DMS 273 (cell line): ENCODE measurements at regions not wholly inside any gene's neighbourhood (a gene's known extent, or its start where the extent isn't known, plus 50 kb on each side); places are given as distances from the start of the nearest gene placed in this dataset.

Experiments
- DNase-seq: peaks from one replicate; lab custom pipeline; 2025; ENCODE audit not compliant: unreplicated experiment; lab: John Stamatoyannopoulos, UW

GRCh38 chr13:22082437-22083100 is 411.7 kb downstream of the FGF9 start:
- no peak for DNase-seq

DNA sequence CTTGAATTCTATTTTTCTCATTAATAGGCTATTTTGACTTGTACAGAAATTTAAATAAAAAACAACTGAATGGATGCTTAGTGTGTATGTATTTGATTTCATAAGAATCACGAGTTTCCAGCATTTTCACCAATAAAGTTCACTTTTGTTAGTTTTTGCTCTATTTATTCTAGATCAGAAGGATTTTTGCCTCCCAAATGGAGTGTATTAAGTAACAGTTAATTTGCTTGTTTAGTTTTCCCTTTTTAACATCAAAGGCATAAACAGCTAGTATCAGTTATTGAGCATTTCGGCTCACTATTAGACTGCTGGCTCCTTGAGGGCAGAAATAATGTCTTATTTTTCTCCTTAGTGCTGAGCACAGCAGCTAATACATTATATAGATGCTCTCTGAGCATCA is 414.1 kb downstream of the FGF9 start:
- no peak for DNase-seq

DNA sequence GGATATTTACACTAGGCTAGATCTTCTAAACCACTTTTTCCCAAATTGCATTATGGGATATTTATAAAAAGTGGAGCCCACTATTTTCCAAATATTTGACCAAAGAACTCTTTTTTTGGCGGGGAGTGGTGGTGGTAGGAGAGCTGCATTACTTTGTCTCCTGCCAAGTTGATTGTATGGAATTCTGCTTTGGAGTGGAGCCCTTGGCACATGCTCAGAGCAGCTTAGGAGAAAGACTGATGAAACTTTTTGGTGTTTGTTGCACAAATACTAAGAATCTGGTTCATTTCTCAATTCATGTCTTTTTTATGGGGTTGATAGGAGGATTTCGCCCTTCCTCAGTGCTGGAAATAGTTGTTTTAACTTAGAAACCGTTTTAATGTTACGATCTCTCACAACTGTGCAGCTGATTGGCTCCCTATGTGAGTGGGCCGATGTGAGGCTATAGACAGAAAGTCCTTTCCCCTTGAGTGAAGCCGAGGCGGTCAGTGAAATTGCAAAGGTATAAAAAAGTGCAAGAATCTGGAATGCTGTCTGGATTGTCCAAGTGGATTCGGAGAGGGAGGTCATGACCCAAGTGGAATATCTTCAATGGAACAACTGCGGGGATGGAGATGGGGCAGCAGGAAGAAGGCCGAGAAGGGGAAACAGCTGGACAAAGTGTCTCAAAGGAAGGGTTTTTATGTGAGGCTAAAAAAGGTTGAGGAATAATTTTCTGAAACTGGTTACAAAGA is 415.9 kb downstream of the FGF9 start:
- no peak for DNase-seq

DNA sequence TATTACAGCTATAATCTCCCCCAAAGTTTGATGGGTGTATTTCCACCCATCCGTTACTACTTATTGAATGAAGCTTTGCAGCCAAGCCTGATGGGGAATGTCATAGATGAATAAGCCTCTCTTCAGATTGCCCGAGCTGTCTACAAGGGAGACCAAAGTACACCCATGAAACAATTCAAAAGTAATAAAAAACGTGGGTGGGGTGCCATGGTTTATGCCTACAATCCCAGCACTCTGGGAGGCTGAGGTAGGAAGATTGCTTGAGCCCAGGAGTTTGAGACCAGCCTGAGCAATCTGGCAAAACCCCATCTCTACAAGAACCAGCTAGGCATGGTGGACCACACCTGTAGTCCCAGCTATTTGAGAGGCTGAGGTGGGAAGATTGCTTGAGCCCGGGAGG is 419.2 kb downstream of the FGF9 start:
- DNase-seq = no peak

DNA sequence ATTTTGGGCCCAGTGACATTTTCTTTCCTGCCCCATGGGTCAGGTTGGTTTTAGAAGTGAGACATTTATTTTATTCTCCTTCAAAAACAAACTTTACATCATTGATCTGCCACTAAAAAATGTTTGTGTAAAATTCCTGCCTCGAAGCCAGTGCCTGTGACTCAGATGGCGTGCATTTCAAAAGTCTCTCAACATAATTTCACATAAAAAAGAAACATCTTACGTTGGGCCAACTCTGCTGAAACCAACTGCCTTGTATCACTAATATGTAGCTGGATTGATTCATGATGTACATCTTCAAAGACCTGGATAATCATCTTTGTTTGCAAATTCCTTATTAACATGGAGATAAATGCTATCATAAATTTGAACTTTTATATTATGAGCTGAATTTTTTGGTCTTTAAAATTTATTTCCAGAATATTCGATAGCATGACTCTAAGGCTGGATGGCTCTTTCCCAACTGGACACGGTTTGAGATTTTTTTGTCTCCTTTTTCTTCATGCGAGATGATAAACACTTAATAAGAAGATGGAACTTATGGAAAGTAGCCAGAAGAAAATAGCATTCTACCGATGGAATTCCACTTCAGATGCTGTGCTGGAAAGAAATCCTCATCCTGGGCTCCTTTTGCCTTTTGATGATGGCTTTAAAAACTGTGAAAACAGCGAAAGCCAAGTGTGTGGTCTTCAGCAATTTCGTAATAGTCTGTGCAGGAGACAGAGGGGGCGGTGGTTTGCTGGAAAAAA is 420.5 kb downstream of the FGF9 start:
- no peak for DNase-seq

- no peak for DNase-seq
These were observed 421.1 kb downstream of the FGF9 start for GRCh38 chr13:22091971-22092300.

GRCh38 chr13:22092791-22093560 is 422.1 kb downstream of the FGF9 start:
- DNase-seq = no peak

GRCh38 chr13:22095794-22096193 is 424.9 kb downstream of the FGF9 start:
- DNase-seq = no peak

GRCh38 chr13:22099585-22099984 is 428.7 kb downstream of the FGF9 start:
- no peak for DNase-seq

DNA sequence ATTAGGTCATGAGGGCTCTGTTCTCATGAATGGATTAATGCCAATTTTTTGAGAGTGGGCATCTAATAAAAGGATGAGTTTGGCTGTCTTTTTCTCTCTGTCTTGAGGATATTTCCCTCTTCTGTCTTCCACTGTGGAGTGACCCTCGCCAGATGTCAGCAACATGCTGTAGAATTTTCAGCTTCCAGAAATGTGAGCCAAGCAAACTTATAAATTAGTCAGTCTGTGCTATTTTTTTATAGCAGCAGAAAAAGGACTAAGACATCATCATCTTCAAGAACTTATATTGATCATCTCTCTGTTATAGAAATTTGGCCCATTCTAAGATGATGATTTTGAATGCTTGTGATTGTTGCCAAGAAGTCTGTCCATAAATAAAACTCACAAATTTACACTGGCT is 431.4 kb downstream of the FGF9 start:
- no peak for DNase-seq

- no peak for DNase-seq
These were observed 432.5 kb downstream of the FGF9 start for GRCh38 chr13:22103046-22104027.

GRCh38 chr13:22106058-22106457 is 435.2 kb downstream of the FGF9 start:
- DNase-seq = no peak

DNA sequence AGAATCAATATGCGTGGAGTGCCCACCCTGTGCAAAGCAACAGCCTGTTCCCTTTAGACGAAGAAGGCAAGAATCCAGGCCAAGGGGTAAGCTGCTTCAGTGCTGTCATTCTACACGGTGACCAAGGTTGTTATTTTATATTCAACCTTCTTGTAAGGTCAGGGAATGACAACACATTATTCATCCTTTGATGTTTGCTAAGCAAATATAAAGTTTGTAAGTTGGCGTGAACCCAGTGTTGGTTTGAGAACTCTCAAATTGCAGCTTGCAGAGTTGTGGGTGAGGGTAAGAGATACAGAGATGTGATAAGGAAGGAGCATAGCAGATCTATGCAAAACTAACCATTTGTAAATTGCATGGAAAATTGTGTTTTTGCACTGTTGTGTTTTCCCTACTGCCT is 436.7 kb downstream of the FGF9 start:
- no peak for DNase-seq

GRCh38 chr13:22108283-22108942 is 437.5 kb downstream of the FGF9 start:
- no peak for DNase-seq

- no peak for DNase-seq
These were observed 438.1 kb downstream of the FGF9 start for GRCh38 chr13:22108979-22109378.

DNA sequence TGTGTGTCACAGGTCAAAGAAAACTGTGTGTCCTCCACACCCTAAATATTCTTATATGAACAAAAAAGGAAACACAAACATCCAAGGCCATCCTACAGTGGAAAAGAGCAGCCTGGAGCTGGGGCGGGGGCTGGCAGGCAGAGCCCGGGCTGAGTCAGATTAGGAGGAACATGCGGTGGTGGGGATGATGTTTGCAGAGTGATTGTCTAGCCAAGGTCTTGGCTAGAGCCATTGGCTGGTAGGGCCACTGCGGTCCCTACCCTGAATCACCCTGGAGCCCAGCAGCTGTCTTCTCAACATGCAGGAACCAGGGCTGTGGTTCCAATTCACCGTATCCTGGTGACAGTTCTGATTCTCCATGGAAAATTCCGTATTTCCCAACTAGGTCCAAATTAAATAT is 439.5 kb downstream of the FGF9 start:
- no peak for DNase-seq

DNA sequence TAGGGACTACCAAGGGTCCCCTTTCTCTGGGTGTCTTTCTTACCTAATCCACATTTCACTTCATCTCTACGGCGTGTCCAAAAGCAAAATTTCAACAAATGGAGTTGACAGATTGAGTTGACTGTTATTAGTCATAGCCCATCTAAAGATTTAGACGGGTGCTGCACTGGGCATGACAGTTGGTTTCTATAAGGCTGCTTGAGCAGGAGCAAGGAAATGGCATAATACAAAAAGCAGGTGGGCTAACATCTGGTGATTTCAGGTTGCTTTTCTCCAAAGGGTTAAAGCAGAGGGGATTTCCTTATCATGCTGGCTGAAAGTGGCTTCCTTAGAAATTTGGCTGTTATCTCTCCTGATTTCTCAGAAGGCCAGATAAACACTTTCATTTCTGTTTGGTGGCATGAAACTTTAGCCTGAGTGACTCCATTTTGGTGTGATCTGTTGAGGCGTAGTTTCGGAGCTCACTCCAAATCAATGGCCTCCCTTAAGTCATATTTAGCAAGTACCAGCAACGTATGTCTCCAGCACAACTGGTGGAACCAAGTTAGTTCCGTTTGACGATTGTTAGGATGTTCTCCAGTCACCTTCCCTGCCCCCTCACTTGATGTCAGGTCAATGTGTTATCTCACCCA is 440.4 kb downstream of the FGF9 start:
- no peak for DNase-seq

DNA sequence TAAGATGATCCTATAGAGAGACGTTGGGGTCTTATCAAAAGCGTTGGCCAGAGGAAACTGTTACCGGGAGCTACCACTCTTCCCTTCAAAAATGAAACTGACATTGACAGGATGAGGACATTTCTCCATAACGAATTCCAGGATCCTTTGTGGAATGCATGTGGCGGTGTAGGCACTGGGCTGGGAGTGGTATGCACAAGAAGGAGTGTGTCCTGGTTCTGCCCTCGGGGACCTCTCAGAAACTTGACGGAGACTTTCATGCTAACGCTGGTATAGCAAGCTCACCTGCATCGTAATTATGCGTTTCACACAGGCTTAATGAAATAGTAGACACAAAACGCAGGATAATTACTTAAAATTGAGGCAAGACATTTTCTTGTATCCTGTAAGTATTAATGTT is 441.1 kb downstream of the FGF9 start:
- DNase-seq = no peak

- DNase-seq = no peak
These were observed 442.3 kb downstream of the FGF9 start for GRCh38 chr13:22112956-22113745.
